Stimulated activated CD8-positive, alpha-beta memory T cell treated with anti-CD3 and anti-CD28 coated beads, Interleukin-15, amount 100 ng/mL, for 48 hours (primary cell): ENCODE measurements at regions not wholly inside any gene's neighbourhood (a gene's known extent, or its start where the extent isn't known, plus 50 kb on each side); places are given as distances from the start of the nearest gene placed in this dataset.

Experiments
- DNase-seq, 2 donors: peaks; one replicate each; pipeline ENCODE4 v3.0.0-alpha.2; 2020; ENCODE audit warnings: low read depth in 2 of 2

GRCh38 chr1:209257454-209257853 is 326.1 kb upstream of the CAMK1G start:
- DNase-seq, result no peak

- no peak for DNase-seq
These were observed 323.4 kb upstream of the CAMK1G start for GRCh38 chr1:209260136-209260535.

- no peak for DNase-seq
These were observed 320.9 kb upstream of the CAMK1G start for GRCh38 chr1:209262631-209263030.

- no peak for DNase-seq
These were observed 318.2 kb upstream of the CAMK1G start for GRCh38 chr1:209265301-209265700.

- no peak for DNase-seq
These were observed 316.8 kb upstream of the CAMK1G start for GRCh38 chr1:209266590-209267205.

GRCh38 chr1:209267968-209268367 is 315.5 kb upstream of the CAMK1G start:
- DNase-seq, result no peak

- DNase-seq, result no peak
These were observed 315.0 kb upstream of the CAMK1G start for GRCh38 chr1:209268479-209268878.

GRCh38 chr1:209276321-209276720 is 307.2 kb upstream of the CAMK1G start:
- DNase-seq, result no peak

- no peak for DNase-seq
These were observed 305.9 kb upstream of the CAMK1G start for GRCh38 chr1:209277662-209278061.

GRCh38 chr1:209291715-209292114 is 291.8 kb upstream of the CAMK1G start:
- DNase-seq, result no peak

GRCh38 chr1:209302779-209303568 is 280.5 kb upstream of the CAMK1G start:
- DNase-seq, result no peak

GRCh38 chr1:209304166-209304565 is 279.3 kb upstream of the CAMK1G start:
- DNase-seq, result no peak

GRCh38 chr1:209305221-209305954 is 278.1 kb upstream of the CAMK1G start:
- no peak for DNase-seq

- no peak for DNase-seq
These were observed 275.7 kb upstream of the CAMK1G start for GRCh38 chr1:209307846-209308245.

GRCh38 chr1:209309198-209309597 is 274.3 kb upstream of the CAMK1G start:
- no peak for DNase-seq

GRCh38 chr1:209311770-209312169 is 271.7 kb upstream of the CAMK1G start:
- DNase-seq, result no peak

- DNase-seq, result no peak
These were observed 266.6 kb upstream of the CAMK1G start for GRCh38 chr1:209316929-209317328.

GRCh38 chr1:209318181-209319056 is 265.1 kb upstream of the CAMK1G start:
- DNase-seq, result no peak

GRCh38 chr1:209319057-209319432 is 264.5 kb upstream of the CAMK1G start:
- no peak for DNase-seq

- no peak for DNase-seq
These were observed 264.0 kb upstream of the CAMK1G start for GRCh38 chr1:209319549-209319948.

GRCh38 chr1:209323743-209324142 is 259.8 kb upstream of the CAMK1G start:
- no peak for DNase-seq
